Muscle of arm (tissue), 1 donor: ENCODE measurements at regions not wholly inside any gene's neighbourhood (a gene's known extent, or its start where the extent isn't known, plus 50 kb on each side); places are given as distances from the start of the nearest gene placed in this dataset.

Experiments used
- DNase-seq: peaks from one replicate; pipeline ENCODE4 v3.0.0-alpha.2; 2013

GRCh38 chr9:117860849-117861248 is 156.6 kb downstream of the TLR4 start:
- no peak for DNase-seq

GRCh38 chr9:117864385-117865057 is 160.3 kb downstream of the TLR4 start:
- DNase-seq: no peak

- no peak for DNase-seq
Observed at GRCh38 chr9:117868594-117868993, 164.4 kb downstream of the TLR4 start.

GRCh38 chr9:117869287-117869686 is 165.1 kb downstream of the TLR4 start:
- no peak for DNase-seq

GRCh38 chr9:117869712-117870111 is 165.5 kb downstream of the TLR4 start:
- no peak for DNase-seq

- DNase-seq: no peak
Observed at GRCh38 chr9:117873664-117874063, 169.5 kb downstream of the TLR4 start.

- no peak for DNase-seq
Observed at GRCh38 chr9:117875886-117876285, 171.7 kb downstream of the TLR4 start.

- DNase-seq: no peak
Observed at GRCh38 chr9:117882171-117882570, 178.0 kb downstream of the TLR4 start.

- no peak for DNase-seq
Observed at GRCh38 chr9:117886616-117887015, 182.4 kb downstream of the TLR4 start.

- DNase-seq: no peak
Observed at GRCh38 chr9:117887383-117887782, 183.2 kb downstream of the TLR4 start.

- no peak for DNase-seq
Observed at GRCh38 chr9:117887941-117888340, 183.7 kb downstream of the TLR4 start.

GRCh38 chr9:117903453-117903852 is 199.2 kb downstream of the TLR4 start:
- DNase-seq: no peak

GRCh38 chr9:117906763-117907162 is 202.6 kb downstream of the TLR4 start:
- DNase-seq: no peak

DNA sequence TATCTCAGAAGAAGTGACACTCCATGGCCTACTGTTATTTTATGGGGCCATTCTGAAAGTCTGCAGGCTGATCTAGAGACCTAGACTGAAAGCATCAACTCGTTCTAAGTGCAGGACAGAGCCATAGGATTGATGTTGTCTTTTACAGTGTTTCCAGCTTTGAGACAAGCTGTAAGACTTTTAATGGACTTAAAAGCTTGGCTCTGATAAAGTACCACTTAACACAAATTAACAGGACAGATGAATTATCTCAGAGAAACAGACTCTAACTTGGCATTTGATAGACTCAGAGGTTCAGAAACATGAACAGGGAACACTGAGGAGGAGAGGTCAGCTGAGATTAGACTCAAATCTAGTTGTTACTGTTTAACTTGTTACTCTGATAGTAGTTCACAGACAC is 203.2 kb downstream of the TLR4 start:
- no peak for DNase-seq

DNA sequence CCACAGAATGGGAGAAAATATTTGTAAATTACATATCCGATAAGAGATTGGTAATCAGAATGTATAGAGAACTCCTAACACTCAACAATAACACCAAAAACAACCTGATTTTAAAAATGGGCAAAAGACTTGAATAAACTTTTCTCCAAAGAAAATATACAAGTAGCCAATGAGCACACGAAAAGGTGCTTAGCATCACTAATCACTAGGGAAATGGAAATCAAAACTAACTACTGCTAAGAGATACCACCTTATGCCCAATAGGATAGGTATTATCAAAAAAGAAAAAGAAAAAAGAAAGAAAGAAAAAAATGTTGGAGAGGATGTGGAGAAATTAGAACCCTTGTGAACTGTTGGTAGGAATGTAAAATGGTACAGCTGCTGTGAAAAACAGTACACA is 212.1 kb downstream of the TLR4 start:
- no peak for DNase-seq

- no peak for DNase-seq
Observed at GRCh38 chr9:117917873-117918272, 213.7 kb downstream of the TLR4 start.

- DNase-seq: no peak
Observed at GRCh38 chr9:117919538-117919937, 215.3 kb downstream of the TLR4 start.

- DNase-seq: no peak
Observed at GRCh38 chr9:117926031-117926658, 221.9 kb downstream of the TLR4 start.

GRCh38 chr9:117927354-117927753 is 223.2 kb downstream of the TLR4 start:
- no peak for DNase-seq

GRCh38 chr9:117929868-117930267 is 225.7 kb downstream of the TLR4 start:
- no peak for DNase-seq

DNA sequence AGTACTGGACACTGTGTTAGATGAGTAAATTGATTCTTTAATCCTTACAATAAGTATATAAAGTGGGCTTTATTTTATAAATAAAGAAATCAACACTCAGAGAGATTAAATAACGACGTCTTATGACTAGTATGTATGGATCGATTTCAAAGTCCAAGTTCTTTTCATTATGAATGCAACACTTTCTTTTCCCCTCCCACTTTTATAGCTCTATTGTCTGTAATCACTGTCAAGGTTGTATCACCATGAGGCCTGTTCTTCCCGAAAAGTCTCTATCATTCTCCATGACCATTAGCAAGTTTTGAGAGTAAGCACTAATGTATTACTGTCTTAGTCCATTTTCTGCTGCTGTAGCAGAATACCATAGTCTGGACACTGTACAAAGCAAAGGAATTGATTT is 228.4 kb downstream of the TLR4 start:
- DNase-seq: no peak

GRCh38 chr9:117936185-117937130 is 232.3 kb downstream of the TLR4 start:
- no peak for DNase-seq

GRCh38 chr9:117938086-117938485 is 233.9 kb downstream of the TLR4 start:
- DNase-seq: no peak
